A549 (cell line): ENCODE measurements at regions not wholly inside any gene's neighbourhood (a gene's known extent, or its start where the extent isn't known, plus 50 kb on each side); places are given as distances from the start of the nearest gene placed in this dataset.

Experiments used
- BHLHE40 ChIP-seq: IDR thresholded peaks from 2 replicates; pipeline ENCODE4 v1.6.1; 2012; ENCODE audit warnings: low read depth, low read length, inconsistent platforms
- CTCF ChIP-seq: fragments of >200 bp; sonication (Bioruptor Twin); formaldehyde crosslinking; IDR thresholded peaks from 3 replicates; pipeline ENCODE4 v1.5.1; 2016
- EP300 ChIP-seq, 2 experiments: fragments of >200 bp; sonication (Bioruptor Twin); formaldehyde crosslinking; IDR thresholded peaks; 2 replicates in 1 of 2; 3 replicates in 1 of 2; pipeline ENCODE4 v1.6.1; 2016 to 2017
- ESRRA ChIP-seq: fragments of 150-350 bp; IDR thresholded peaks from 2 replicates; pipeline ENCODE4 v1.6.1; 2014; ENCODE audit warnings: mild to moderate bottlenecking, low read length, borderline replicate concordance
- HDAC2 ChIP-seq: fragments of 200-600 bp; sonication (generic); IDR thresholded peaks from 2 replicates; pipeline ENCODE4 v1.6.1; 2016
- MAX ChIP-seq: IDR thresholded peaks from 2 replicates; pipeline ENCODE4 v1.6.1; 2012
- NR3C1 ChIP-seq: fragments of >200 bp; sonication (Bioruptor Twin); formaldehyde crosslinking; IDR thresholded peaks from 3 replicates; pipeline ENCODE4 v1.6.1; 2017
- PBX3 ChIP-seq: IDR thresholded peaks from 2 replicates; pipeline ENCODE4 v1.6.1; 2012

- TF ChIP-seq PBX3, result no peak
- no peak for TF ChIP-seq NR3C1
- no peak for TF ChIP-seq MAX
- TF ChIP-seq HDAC2, result no peak
- TF ChIP-seq BHLHE40, result no peak
- TF ChIP-seq CTCF, result no peak
- no peak for TF ChIP-seq EP300 (IDR thresholded peaks at IDR 0.05)
- no peak for TF ChIP-seq ESRRA
These were observed 60.1 kb upstream of the DYNLRB2 start for GRCh38 chr16:80480664-80481063.
